ENCODE measurements at regions not wholly inside any gene's neighbourhood (a gene's known extent, or its start where the extent isn't known, plus 50 kb on each side); places are given as distances from the start of the nearest gene placed in this dataset.

- no peak overlapping the region for H3K27ac ChIP-seq (ENCODE audit: extremely low read depth, low read depth, low read length)
- CTCF ChIA-PET (ENCODE audit: low intra/inter-chr PET ratio), result no interaction called here
- POLR2A ChIA-PET, result no interaction called here
- in situ Hi-C loops (cut with MboI), result no loop called here
- ATAC-seq (no peak), DNase-seq (ENCODE audit: extremely low read depth in 1 of 4, low spot score in 3 of 4) (no peak), FAIRE-seq (no peak)
- no peaks in the 10 kb centered on the region for H3K9me3 ChIP-seq (replicated peaks; ENCODE audit: control insufficient read depth, insufficient read depth, low read depth, low read length)
- H3K36me3 ChIP-seq (ENCODE audit: control insufficient read depth, insufficient read depth, low read length), result no peaks in the 10 kb centered on the region
- H3K9ac ChIP-seq (ENCODE audit: insufficient read depth in 1 of 2, low read depth in 2 of 2, low read length in 2 of 2), result no peak overlapping the region
- no peaks in the 10 kb centered on the region for H3K9me1 ChIP-seq (ENCODE audit: control insufficient read depth, insufficient read depth, low read length)
- H3K4me3 ChIP-seq, result no peak overlapping the region
- H3K4me2 ChIP-seq (ENCODE audit: insufficient read depth, low read length), result no peak overlapping the region
- no peaks in the 10 kb centered on the region for H3K79me2 ChIP-seq (ENCODE audit: control insufficient read depth, insufficient read depth, low read length)
- H4K20me1 ChIP-seq (replicated peaks; ENCODE audit: control insufficient read depth, insufficient read depth, low read length), result no peaks in the 10 kb centered on the region
- H3K4me1 ChIP-seq (replicated peaks in 1 of 2; ENCODE audit: control insufficient read depth in 2 of 2, insufficient read depth in 2 of 2, low read length in 2 of 2), result no peaks in the 10 kb centered on the region
- no TSS peak for BruUV-seq (replicated peaks)
- intact Hi-C loops (cut with micrococcal nuclease), result no loop called here
- no peaks in the 10 kb centered on the region for H3K27me3 ChIP-seq (ENCODE audit: control insufficient read depth in 2 of 2, insufficient read depth in 2 of 2, low read length in 2 of 2)
- no peak overlapping the region for H2AFZ ChIP-seq (ENCODE audit: low read depth, low read length)
- 0% methylated on average over 1 of the region's 1 CpG for WGBS (ENCODE audit: insufficient coverage, low coverage, missing lambda C conversion rate)
- TF ChIP-seq MEIS2 (IDR thresholded peaks at IDR 0.05; ENCODE audit: partially characterized antibody), result no peak
- TF ChIP-seq DACH1 (IDR thresholded peaks at IDR 0.05; ENCODE audit: partially characterized antibody), result no peak
- TF ChIP-seq RBFOX2 (IDR thresholded peaks at IDR 0.05; ENCODE audit: low read depth, low read length), result no peak
- TF ChIP-seq FOXK2 (conservative IDR thresholded peaks at IDR 0.05 in 1 of 2, IDR thresholded peaks at IDR 0.05 in 1 of 2; ENCODE audit: low read depth in 2 of 2), result no peak
- no peak for TF ChIP-seq NFE2L1 (tag; IDR thresholded peaks at IDR 0.05; ENCODE audit: borderline replicate concordance, low read depth)
- no peak for TF ChIP-seq ZNF354B (CRISPR knock-in tag; IDR thresholded peaks at IDR 0.05)
- no peak for TF ChIP-seq SMAD3 (CRISPR knock-in tag; conservative IDR thresholded peaks at IDR 0.05)
- no peak for TF ChIP-seq ZNF512 (tag; IDR thresholded peaks at IDR 0.05)
- TF ChIP-seq, protein P1, sequence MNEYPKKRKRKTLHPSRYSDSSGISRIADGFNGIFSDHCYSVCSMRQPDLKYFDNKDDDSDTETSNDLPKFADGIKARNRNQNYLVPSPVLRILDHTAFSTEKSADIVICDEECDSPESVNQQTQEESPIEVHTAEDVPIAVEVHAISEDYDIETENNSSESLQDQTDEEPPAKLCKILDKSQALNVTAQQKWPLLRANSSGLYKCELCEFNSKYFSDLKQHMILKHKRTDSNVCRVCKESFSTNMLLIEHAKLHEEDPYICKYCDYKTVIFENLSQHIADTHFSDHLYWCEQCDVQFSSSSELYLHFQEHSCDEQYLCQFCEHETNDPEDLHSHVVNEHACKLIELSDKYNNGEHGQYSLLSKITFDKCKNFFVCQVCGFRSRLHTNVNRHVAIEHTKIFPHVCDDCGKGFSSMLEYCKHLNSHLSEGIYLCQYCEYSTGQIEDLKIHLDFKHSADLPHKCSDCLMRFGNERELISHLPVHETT (CRISPR knock-in tag; conservative IDR thresholded peaks at IDR 0.05 in 1 of 2, IDR thresholded peaks at IDR 0.05 in 1 of 2), result no peak
- TF ChIP-seq, protein P2, sequence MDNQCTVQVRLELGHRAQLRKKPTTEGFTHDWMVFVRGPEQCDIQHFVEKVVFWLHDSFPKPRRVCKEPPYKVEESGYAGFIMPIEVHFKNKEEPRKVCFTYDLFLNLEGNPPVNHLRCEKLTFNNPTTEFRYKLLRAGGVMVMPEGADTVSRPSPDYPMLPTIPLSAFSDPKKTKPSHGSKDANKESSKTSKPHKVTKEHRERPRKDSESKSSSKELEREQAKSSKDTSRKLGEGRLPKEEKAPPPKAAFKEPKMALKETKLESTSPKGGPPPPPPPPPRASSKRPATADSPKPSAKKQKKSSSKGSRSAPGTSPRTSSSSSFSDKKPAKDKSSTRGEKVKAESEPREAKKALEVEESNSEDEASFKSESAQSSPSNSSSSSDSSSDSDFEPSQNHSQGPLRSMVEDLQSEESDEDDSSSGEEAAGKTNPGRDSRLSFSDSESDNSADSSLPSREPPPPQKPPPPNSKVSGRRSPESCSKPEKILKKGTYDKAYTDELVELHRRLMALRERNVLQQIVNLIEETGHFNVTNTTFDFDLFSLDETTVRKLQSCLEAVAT (IDR thresholded peaks at IDR 0.05), result no peak
- no peak for TF ChIP-seq POLR3A (IDR thresholded peaks at IDR 0.05; ENCODE audit: borderline replicate concordance, extremely low read depth, insufficient read depth, insufficient read length)
- TF ChIP-seq, protein P3, sequence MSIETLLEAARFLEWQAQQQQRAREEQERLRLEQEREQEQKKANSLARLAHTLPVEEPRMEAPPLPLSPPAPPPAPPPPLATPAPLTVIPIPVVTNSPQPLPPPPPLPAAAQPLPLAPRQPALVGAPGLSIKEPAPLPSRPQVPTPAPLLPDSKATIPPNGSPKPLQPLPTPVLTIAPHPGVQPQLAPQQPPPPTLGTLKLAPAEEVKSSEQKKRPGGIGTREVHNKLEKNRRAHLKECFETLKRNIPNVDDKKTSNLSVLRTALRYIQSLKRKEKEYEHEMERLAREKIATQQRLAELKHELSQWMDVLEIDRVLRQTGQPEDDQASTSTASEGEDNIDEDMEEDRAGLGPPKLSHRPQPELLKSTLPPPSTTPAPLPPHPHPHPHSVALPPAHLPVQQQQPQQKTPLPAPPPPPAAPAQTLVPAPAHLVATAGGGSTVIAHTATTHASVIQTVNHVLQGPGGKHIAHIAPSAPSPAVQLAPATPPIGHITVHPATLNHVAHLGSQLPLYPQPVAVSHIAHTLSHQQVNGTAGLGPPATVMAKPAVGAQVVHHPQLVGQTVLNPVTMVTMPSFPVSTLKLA (conservative IDR thresholded peaks at IDR 0.05), result no peak
- TF ChIP-seq EP400 (IDR thresholded peaks at IDR 0.05), result no peak
- no peak for TF ChIP-seq BDP1 (IDR thresholded peaks at IDR 0.05; ENCODE audit: insufficient read depth, insufficient read length)
- no peak for TF ChIP-seq ZNF830 (CRISPR knock-in tag; IDR thresholded peaks at IDR 0.05)
Measured at GRCh38 chr4:107246761-107247160, 210.6 kb upstream of the DKK2 start.

All from K562 (cell line).